GM18502 (cell line): ENCODE measurements at regions not wholly inside any gene's neighbourhood (a gene's known extent, or its start where the extent isn't known, plus 50 kb on each side); places are given as distances from the start of the nearest gene placed in this dataset.
"Not testable (repeated sequence)": the region's sequence is repeated elsewhere in the genome, so short reads cannot be mapped to it uniquely, and the experiment has no call there.

ENCODE experiments used
- ATAC-seq: cut with Tn5 transposase; IDR thresholded peaks from one replicate; pipeline ENCODE4 v1.9.1; 2021; ENCODE audit warnings: mild to moderate bottlenecking; ENCODE audit not compliant: unreplicated experiment, poor library complexity

DNA sequence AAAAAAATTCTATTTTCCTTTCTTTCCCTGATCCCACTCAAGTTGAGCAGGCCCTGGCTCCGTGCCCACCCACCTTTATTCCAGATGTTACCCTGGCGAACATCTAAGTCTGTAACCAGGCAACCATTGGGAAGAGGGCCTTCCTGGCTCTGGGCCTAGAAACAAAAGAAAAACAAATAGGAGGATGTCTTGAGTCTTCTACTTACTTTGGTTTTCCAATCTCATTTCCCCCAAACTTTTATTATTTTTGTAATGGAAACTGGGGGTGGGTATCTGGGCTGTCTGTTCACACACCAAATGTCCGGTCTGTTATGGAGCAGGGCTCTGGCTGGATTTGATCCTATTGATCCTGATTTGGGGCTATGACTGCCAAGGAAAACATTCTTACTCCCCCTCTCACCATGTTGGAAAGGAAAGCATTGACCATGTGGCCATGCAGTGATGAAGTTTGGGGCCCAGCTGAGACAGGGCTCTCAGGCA lies 744.1 kb downstream of the DHX35 start:
- ATAC-seq, result no peak

DNA sequence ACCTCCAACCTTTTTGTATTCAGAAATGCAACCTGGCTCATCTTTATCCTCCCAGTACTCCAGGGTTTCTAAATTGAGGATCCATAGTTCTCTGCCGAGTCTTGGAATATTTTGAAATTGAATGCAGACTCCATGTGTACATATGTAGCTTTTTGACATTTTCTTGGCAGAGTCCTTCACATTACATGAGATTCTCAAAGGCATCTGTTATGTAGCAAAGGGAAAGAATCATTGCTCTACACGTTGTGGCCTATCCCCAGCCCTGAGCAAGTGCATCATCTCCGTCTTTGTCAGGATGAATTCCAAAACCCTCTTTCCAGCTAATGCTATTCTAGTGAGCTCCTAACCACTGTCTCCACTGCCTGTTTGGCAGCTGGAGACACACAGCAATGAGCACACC lies 742.9 kb downstream of the DHX35 start:
- no peak for ATAC-seq

DNA sequence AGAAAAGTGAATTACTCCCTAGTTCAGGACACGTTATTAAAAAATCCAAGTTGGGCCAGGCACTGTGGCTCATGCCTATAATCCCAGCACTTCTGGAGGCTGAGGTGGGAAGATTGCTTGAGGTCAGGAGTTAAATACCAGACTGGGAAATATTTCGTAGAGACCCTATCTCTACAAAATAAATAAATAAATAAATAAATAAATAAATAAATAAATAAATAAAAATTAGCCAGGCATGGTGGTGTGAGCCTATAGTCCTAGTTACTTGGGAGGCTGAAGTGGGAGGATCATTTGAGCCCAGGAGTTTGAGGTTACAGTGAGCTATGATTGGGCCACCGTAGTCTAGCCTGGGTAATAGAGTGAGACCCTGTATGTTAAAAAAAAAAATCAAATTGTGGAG lies 741.2 kb downstream of the DHX35 start:
- not testable (repeated sequence) for ATAC-seq

DNA sequence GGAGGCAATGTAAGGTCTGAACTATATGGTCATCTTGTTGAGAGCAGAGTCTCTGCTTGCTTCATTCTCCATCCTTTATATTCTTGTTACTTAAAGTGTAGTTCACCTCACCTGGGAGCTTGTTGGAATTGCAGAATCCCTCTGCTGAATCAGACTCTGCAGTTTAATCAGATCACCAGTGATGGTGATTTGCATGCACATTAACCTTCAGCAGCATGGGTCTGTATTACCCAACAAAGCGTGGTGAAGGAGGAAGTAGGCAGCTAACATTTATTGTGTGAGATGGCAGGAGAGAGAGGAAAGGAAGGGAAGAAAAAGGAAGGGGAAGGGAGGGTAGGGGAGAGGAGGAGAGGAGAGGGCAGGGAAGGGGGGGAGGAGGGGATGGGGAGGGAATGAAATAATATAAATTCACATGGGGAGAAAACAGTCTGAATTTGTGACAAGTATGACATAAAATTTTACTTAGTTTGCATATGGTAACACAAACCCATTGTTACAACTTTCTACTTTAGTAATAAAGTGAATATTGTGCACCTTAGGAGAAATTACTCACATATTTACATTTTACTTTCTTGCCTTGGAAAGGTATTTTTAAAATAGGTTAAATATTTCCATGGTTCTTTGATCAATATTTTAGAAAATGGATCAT lies 740.7 kb downstream of the DHX35 start:
- no peak for ATAC-seq

DNA sequence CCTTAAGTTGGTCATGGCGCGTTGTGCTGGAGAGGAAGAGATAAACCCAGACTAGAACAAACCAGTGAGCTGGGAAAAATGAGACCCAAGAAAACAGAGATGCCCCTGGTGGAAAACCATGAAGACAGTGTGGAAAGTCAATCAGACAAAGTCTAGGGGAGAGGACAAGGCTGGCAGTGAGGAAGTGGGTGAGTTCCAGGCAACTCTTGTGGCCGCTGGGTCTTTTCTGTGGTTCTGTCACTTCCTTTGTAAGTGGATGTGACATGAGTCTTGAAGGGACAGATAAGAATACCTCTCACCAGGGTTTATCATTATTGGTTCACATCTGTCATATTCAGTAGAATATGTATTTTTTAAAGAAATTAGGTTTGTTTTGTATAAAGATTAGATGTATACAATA lies 738.4 kb downstream of the DHX35 start:
- no peak for ATAC-seq

DNA sequence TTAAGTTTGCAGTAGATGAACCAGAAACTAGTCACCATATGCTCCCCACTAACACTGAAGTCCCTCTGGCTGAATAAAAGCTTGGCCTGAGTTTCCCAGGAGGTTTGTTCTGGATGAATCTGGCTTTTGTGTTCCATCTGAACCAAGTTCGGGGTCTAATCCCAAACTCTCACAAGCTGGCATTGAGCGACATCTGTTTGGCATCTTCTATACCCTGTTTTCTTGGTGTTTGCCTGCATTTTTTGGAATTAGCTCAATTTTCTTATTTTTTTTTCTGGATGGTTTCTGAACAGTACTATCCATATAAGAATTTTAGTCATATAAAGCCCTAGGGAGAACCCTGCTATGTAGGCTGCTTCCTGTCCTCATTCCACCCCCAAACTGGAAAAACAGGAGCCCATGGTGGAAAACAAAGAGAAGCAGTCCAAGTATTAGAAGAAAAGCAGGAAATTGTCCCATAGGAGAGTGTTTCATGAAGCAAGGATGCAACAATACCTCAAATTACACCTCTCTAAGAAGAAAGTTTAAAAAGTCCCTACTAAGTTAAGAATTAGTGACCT lies 737.1 kb downstream of the DHX35 start:
- ATAC-seq, result no peak

DNA sequence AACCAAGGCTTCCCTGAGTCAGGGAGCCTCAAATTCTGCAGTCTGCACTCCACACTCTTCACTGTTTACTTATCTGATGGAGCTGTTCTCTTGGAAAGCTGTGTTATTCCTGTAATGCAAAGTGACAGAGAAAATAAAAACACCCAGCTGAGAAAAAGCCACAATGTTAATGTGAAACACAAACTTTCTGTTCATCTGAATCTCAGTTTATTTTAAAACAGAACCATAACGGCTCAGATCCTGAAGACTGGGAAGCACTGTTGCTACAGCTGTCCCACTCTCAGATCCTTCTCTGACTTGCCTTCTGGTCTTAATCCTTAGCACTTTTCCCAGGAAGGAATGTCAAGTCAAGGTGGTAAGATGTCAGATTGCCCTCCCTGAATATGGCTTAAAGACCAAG lies 736.6 kb downstream of the DHX35 start:
- no peak for ATAC-seq

DNA sequence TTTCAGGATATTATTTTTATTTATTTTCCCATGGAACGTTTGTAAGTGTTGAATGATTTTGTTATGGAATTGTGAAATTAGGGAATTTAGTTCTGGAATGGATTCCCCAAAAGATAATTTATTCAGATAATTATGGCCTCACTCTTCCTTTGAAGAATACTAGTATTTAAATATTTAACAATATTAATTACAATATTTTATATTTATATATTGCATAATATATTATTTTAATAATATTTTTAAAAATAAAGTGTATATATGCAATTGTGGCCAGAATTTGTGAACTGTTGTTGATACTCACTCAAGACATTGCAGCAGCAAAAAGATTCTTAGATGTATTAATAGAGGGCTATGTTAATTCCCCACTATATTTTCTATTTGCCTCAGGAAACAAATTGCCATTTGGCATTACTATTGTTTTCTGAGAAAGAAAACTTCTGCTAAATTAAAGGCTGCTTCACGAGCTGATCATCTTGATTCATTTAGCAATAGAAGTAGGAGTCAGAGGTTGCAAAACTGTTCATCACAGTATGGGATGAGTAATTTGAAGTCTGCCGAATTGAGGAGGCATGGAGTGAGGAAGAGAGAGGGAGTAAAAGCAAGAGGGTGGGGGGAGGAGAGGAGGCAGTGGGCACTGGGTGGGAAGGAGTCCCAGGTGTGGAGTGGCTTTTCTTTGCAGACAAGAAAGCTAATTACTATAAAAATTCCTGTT lies 729.2 kb downstream of the DHX35 start:
- no peak for ATAC-seq

DNA sequence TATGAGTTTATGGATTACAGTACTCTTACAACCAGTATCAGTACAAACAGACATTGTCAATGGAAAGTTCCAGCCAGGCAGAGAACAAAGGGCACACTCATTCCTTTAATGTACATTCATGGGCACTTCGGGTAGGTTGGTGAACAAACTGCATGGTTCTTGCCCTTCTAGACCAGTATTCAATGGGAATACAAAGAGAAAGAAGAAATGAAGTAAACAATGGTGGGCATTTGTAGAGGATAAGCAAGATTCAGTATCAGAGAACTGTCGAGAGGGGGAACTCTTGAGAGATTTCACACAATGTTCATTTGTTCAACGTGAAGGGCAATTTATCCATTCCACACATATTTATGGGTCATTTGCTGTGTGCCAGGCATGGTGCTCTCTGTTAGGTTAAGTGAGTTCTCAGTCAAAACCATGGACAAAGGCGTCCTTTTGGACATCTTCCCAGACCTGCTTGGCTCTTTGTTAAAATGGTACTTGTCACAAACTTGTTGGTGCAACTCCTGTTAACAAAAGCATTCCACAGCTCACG lies 714.8 kb downstream of the DHX35 start:
- ATAC-seq, result no peak

DNA sequence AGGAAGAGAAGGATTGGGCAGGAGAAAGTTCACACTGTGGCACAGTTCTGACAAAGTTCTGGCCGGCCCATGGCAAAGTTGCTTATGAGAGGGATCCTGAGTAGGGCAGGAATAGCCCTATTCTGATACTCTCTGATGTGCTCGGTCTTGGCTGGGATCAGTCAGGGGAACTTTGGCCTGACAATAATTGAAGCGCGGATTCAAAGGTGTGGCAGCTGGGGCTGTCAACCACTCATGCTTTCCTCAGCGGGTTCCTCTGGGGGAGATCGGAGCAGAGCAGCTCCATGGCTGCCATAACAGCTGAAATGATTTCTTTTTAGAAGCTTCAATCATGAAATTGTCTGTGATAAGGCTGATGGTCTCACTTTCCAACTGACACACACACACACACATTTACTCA lies 714.1 kb downstream of the DHX35 start:
- no peak for ATAC-seq

DNA sequence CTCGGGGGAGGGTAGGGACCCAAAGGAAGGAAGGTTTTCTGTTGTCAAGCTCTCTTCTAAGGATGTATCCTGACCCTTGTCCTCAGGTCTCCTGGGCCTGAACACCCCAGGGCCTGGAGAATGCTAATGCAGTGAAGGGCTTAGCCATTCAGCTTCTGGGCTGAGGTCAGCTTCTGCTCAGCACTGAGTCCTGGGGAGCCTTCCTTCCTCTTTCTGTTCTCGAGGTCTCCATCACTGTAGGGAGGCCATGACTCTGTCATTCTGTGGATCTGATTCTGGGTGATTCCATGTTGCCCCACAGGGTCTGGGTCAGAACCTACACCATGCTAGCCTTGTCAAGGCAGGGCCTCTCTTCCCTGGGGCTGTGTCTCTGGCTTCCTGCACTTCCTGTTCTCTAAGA lies 712.7 kb downstream of the DHX35 start:
- ATAC-seq, result no peak

DNA sequence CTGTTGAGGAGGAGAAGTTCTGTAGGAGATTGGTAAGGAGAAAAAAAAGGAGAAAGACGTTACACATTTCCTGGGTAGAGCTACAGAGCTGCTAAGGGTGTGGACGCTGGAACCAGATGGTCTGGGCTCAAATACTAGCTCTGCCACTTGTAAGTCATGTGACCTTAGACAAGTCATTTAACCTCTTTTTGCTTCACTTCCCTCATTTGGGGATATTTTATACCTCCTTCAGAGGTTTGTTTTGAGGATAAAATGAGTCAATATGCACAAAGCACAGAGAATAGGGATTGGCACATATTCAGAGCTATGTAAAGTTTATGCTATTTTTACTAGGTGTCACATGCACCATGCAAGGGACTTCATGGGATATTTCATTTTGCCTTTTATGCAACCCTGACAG lies 708.8 kb downstream of the DHX35 start:
- ATAC-seq, result no peak

DNA sequence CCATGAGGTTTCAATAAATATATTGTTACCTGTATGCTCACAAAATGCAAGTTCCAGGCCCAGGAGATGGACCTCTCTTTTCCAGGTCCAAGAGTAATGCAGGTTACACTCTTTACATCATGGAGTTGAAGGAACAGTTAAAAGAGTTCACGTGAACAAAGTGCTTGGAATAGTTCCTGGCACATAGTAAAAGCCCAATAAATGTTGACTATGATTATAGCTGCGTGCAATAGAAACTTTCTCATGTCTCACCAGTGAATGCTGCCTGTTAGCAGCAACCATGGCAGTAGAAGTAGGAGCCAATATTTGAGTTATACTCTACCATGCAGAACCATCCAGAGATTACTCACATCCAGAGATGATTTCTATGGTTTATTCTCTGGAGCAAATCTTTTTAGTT lies 707.5 kb downstream of the DHX35 start:
- no peak for ATAC-seq

DNA sequence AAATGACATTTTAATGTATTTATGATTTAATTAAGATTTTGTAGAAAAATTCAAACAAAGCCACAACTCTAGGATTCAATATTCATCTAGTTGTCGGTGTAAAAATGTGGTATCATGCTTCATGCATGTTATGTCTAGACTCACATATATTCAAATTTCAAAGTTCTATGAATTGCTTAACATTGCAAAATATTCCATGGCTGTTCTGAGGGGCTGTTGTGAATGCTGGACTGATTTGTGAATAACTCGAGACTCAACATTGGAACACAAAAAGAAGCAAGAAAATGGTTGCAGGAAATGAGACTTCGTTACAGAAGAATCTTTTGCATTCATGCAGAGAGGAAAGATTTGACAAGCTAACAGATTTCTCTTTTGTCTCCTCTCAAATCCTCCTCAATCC lies 705.9 kb downstream of the DHX35 start:
- ATAC-seq, result no peak

DNA sequence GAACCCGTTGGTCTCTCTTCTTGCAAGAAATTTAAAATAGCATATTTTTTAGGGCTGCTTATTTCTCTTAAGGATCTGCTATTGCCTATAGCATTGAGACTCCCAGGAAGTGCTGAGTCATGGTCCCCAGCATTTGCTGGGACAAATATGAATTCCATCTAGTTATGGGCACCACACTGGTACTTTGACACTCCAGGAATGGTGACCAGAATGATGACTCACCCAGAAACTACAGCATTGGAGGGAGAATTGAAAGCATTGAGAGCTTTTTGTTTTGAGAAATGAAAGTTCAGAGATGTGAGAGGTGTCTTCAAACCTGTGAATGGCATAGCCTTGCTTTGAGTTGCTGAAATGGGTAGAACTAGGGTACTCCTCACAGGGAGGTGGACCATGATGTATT lies 699.7 kb downstream of the DHX35 start:
- ATAC-seq, result no peak

DNA sequence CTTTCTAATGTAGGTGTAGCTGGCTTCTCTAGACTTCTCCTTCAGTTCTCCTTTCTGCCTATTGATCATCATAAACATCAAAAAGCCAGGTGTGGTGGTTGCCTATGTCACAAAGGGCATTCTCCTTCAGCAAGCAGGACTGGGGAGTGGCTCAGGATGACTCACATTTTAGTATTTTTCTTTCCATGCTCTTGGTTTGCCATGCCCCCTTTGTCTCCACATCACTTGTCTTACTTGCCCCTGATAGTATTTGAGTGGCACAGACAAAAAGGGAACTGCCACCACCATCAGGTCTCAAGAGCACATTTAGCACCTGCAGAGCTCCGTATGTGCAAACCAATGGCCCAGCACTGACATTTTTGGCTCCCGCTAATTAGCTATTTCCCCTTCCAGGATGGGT lies 698.8 kb downstream of the DHX35 start:
- no peak for ATAC-seq

DNA sequence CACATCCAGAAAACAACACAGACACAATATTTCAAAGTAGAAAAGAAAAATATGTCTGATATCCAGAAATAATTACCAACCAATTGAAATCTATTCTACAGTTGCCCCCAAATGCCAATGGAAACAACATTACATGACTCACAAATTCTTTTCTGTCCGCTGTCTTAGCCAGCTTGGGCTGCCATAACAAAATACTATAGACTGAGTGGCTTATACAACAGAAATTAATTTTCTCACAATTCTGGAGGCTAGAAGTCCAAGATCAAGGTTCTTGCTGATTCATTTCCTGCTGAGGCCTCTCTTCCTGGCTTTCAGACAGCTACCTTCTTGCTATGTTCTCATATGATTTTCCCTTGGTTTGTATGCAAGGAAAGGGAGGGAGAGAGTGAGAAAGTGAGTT lies 698.1 kb downstream of the DHX35 start:
- ATAC-seq, result no peak

DNA sequence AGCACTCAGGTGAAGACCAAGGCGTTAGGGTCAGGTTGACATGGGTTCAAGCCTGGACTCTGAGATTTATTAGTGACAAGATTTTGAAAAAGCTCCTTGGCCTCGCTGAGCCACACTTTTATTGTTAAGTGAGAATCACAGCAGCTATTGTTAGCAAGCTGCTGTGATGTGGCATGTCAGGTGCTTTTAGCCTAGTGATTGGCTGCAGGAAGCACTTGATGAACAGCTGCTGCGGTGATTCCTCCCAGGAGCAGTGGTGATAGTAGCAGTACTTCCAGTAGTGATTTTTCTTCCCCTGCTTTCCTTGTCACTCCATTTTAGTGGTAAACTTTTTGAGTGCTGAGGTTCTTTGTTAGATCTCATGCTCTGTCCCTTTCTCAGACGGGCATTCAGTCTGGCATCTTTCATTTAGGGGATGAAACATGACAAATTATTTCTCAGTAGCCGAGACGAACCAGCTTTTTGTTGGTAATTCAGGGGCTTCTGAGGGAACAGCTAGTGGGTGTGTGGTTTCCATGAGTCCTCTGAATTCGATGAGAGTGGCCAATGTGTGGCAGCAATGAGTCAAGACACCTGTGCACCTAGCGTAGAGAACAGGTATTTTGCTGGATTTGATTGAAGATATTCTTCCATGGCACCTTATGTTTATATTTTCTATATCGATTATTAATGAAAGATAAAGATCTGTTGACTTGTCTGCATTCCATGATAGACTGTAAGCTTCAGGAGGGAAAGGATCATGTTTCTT lies 696.7 kb downstream of the DHX35 start:
- no peak for ATAC-seq

DNA sequence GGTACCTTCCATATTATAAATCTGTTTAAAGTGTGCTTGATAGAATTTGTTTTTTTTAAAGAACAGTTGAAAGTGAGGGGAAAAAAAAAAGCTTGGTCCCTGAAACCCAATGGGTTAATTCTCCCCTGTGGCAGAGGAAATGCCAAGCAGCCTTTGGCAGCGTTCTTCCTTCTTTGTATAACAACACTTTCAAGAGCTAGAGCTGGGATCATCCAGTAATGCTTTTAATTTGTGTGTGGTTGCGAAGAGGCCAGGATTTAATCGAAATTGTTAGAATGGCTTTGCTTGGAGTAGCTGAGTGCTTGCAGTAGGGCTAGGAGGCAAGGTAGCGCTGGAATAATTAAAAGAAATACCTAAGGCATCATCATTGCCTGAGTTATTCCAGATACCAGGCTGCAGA lies 692.0 kb downstream of the DHX35 start:
- no peak for ATAC-seq

DNA sequence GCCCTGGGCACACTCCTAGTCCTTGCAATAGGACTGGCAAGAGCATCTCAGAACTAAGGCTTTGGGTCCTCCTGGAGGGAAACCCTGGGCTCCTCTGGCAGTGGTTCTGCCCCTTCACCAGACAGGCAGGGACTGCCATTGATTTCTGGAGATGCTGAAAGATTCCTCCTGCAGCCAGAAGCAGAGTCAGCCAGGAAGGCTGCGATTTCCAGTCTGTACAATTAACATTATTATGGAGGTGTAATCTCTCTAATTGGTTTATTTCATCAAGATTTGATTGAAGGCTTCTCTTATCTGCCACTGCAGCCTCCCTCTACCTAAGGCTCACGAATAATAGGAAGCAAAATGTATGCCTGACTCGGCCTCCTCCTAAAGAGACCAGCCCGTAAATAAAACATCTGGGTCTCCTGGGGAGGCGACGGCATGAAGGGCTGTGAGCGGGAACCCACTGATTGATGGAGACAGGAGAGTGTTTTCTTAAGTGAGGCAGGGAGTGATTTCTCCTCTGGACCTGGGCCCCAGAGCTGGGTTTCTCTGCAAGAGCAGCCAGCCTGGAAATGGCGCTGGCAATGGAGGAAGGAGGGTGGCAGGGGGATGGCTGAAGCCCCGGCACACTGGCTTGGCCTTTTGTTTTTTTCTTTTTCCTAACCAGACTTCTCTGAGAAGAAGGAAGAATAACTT lies 689.6 kb downstream of the DHX35 start:
- no peak for ATAC-seq
